ENCODE measurements at regions not wholly inside any gene's neighbourhood (a gene's known extent, or its start where the extent isn't known, plus 50 kb on each side); places are given as distances from the start of the nearest gene placed in this dataset.

DNA sequence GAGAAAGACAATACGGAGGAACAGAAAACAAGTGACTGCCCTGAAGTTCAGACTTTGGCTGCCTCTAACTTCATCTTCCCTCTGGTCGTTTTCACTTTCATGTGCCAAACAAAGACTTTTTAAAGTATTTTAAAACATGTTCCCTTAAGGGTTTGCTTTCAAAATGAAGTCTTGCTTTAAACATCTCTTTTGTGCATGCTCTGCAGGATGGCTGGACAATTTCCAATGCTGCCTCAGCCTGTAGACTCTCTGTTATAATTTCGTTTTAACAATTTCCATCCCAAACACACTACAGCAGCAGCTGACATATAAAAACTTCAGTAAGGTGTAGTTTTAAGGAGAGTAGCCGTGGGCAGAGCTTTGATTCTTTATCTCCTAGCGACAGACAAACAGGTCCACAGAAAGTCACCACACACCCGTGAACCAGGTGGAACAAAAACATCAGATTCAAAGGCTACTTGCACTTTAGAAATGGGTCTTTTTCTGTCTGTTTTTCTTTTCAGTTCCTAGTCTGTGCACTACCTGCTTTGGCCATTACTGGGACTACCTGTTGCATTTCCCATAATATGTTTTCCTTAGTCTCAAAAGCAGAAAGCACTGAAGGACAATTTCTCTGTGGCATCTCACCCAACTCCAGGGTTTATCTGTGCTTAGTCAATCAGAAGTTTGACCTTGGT lies 308.9 kb downstream of the DTWD2 start:
- H3K9me3 ChIP-seq (ENCODE audit: control insufficient read depth, insufficient read depth, low read length), result no peaks in the 10 kb centered on the region
- no peak overlapping the region for H3K4me3 ChIP-seq (ENCODE audit: low read length)
- no peaks in the 10 kb centered on the region for H3K4me1 ChIP-seq (ENCODE audit: control insufficient read depth, low read length)
- H3K27me3 ChIP-seq (ENCODE audit: control insufficient read depth, low read length), result no peaks in the 10 kb centered on the region
- no peaks in the 10 kb centered on the region for H3K9me2 ChIP-seq (replicated peaks; ENCODE audit: control insufficient read depth, low read length)
- no peak for TF ChIP-seq CTCF (IDR thresholded peaks at IDR 0.05; ENCODE audit: low read depth, low read length, poor library complexity, severe bottlenecking)
- no peak overlapping the region for H3K4me2 ChIP-seq (ENCODE audit: low read length)
- no peaks in the 10 kb centered on the region for H4K20me1 ChIP-seq (ENCODE audit: control insufficient read depth, insufficient read depth, low read depth, low read length)
- H3K79me2 ChIP-seq (ENCODE audit: control insufficient read depth, low read length), result no peaks in the 10 kb centered on the region
- H3K36me3 ChIP-seq (ENCODE audit: control insufficient read depth, low read length), result no peaks in the 10 kb centered on the region
- no peaks in the 10 kb centered on the region for H3F3A ChIP-seq (ENCODE audit: control insufficient read depth, insufficient read depth)
- H3K27ac ChIP-seq (ENCODE audit: low read depth, low read length), result no peak overlapping the region

DNA sequence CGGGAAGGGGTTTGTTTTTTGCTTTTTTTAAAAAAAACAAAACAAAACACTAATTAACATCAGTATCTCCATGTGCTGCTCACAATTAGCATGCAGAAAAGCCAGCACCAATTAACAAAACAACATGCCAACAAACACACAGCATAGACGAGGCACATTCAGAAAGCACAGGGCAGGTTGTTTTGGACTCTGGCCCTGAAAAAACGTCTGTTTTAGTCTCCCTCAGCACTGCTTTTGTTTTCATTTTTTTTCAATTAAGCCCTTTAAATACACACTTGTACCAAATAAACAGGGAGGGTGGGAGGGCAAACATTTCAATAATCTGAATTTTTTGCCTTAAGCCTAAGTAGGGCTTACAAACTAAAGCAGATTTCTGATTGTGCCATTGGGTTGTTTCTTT lies 309.6 kb downstream of the DTWD2 start:
- no peak overlapping the region for H3K4me2 ChIP-seq (ENCODE audit: low read length)
- no peaks in the 10 kb centered on the region for H4K20me1 ChIP-seq (ENCODE audit: control insufficient read depth, insufficient read depth, low read depth, low read length)
- TF ChIP-seq EZH2phosphoT487 (IDR thresholded peaks at IDR 0.05; ENCODE audit: borderline replicate concordance, low read length) (no peak), CTCF (IDR thresholded peaks at IDR 0.05; ENCODE audit: low read depth, low read length, poor library complexity, severe bottlenecking) (no peak)
- no peaks in the 10 kb centered on the region for H3K36me3 ChIP-seq (ENCODE audit: control insufficient read depth, low read length)
- no peaks in the 10 kb centered on the region for H3K4me1 ChIP-seq (ENCODE audit: control insufficient read depth, low read length)
- H3K27me3 ChIP-seq (ENCODE audit: control insufficient read depth, low read length), result no peaks in the 10 kb centered on the region
- no peaks in the 10 kb centered on the region for H3K9me2 ChIP-seq (replicated peaks; ENCODE audit: control insufficient read depth, low read length)
- no peaks in the 10 kb centered on the region for H3F3A ChIP-seq (ENCODE audit: control insufficient read depth, insufficient read depth)
- no peaks in the 10 kb centered on the region for H3K79me2 ChIP-seq (ENCODE audit: control insufficient read depth, low read length)
- H3K9me3 ChIP-seq (ENCODE audit: control insufficient read depth, insufficient read depth, low read length), result no peaks in the 10 kb centered on the region
- H3K4me3 ChIP-seq (ENCODE audit: low read length), result no peak overlapping the region
- no peak overlapping the region for H3K27ac ChIP-seq (ENCODE audit: low read depth, low read length)

- H3K4me1 ChIP-seq (ENCODE audit: control insufficient read depth, low read length), result no peaks in the 10 kb centered on the region
- no peak for TF ChIP-seq CTCF (IDR thresholded peaks at IDR 0.05; ENCODE audit: low read depth, low read length, poor library complexity, severe bottlenecking)
- no peak for TF ChIP-seq EZH2phosphoT487 (IDR thresholded peaks at IDR 0.05; ENCODE audit: borderline replicate concordance, low read length)
- H3F3A ChIP-seq (ENCODE audit: control insufficient read depth, insufficient read depth), result no peaks in the 10 kb centered on the region
- no peak overlapping the region for H3K4me2 ChIP-seq (ENCODE audit: low read length)
- no peaks in the 10 kb centered on the region for H3K9me3 ChIP-seq (ENCODE audit: control insufficient read depth, insufficient read depth, low read length)
- no peak overlapping the region for H3K27ac ChIP-seq (ENCODE audit: low read depth, low read length)
- H3K36me3 ChIP-seq (ENCODE audit: control insufficient read depth, low read length), result no peaks in the 10 kb centered on the region
- no peaks in the 10 kb centered on the region for H3K79me2 ChIP-seq (ENCODE audit: control insufficient read depth, low read length)
- H3K4me3 ChIP-seq (ENCODE audit: low read length), result no peak overlapping the region
- no peaks in the 10 kb centered on the region for H3K27me3 ChIP-seq (ENCODE audit: control insufficient read depth, low read length)
- no peaks in the 10 kb centered on the region for H3K9me2 ChIP-seq (replicated peaks; ENCODE audit: control insufficient read depth, low read length)
- H4K20me1 ChIP-seq (ENCODE audit: control insufficient read depth, insufficient read depth, low read depth, low read length), result no peaks in the 10 kb centered on the region
Observed at GRCh38 chr5:118675247-118675646, 313.1 kb downstream of the DTWD2 start.
